ENCODE measurements at regions not wholly inside any gene's neighbourhood (a gene's known extent, or its start where the extent isn't known, plus 50 kb on each side); places are given as distances from the start of the nearest gene placed in this dataset.

GRCh38 chr2:58954880-58955385, 713.8 kb upstream of the FANCL start:
- intact Hi-C loops (cut with DNase I): loop anchor here in 1 of 10 donors (10.0 kb wide), 1 partner anchor 60 kb away; no protein-coding TSS in a partner anchor
- Histone ChIP-seq H3K9me3 (no peaks in the 10 kb centered on the region), H3K36me3 (no peaks in the 10 kb centered on the region), H3K27me3 (no peaks in the 10 kb centered on the region), H3K27ac (no peak overlapping the region), H3K4me1 (peaks cover 0 to 23% (median 0%) of the 10 kb centered on the region in 9 donors), H3K4me3 (no peak overlapping the region)
- ATAC-seq (no peak), DNase-seq (no peak)
- WGBS, 2 donors: 55 to 59% methylated on average over 11 of the region's 11 CpGs
- TF ChIP-seq, protein P1, sequence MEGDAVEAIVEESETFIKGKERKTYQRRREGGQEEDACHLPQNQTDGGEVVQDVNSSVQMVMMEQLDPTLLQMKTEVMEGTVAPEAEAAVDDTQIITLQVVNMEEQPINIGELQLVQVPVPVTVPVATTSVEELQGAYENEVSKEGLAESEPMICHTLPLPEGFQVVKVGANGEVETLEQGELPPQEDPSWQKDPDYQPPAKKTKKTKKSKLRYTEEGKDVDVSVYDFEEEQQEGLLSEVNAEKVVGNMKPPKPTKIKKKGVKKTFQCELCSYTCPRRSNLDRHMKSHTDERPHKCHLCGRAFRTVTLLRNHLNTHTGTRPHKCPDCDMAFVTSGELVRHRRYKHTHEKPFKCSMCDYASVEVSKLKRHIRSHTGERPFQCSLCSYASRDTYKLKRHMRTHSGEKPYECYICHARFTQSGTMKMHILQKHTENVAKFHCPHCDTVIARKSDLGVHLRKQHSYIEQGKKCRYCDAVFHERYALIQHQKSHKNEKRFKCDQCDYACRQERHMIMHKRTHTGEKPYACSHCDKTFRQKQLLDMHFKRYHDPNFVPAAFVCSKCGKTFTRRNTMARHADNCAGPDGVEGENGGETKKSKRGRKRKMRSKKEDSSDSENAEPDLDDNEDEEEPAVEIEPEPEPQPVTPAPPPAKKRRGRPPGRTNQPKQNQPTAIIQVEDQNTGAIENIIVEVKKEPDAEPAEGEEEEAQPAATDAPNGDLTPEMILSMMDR (IDR thresholded peaks at IDR 0.05): no peak

DNA sequence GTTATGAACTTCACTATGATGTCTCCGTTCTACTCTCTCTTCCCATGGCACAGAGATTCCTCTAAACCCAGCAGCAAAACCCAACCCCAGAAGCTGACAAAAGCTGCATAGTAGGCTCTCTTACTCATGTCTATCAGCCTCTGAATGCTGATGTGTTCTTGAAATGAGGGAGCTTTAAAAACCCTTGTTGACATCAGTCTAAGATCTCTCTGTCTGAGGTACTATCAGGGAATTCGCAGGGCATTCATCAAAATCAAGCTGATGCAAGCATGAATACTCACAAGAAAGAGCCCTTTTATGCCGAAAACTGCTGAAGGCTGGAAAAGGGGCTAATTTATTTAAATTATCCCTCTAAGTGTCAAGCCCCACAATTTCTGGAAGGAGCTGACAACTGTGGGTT, 710.6 kb upstream of the FANCL start:
- H3K27ac ChIP-seq: peak overlapping the region in 3 of 10 donors; percentile 58 to 67 (median 60)
- intact Hi-C loops (cut with DNase I): loop anchor here in 1 of 10 donors (10.0 kb wide), 1 partner anchor 57 kb away; no protein-coding TSS in a partner anchor
- DNase-seq (no peak), ATAC-seq (no peak)
- H3K36me3 ChIP-seq: no peaks in the 10 kb centered on the region
- H3K27me3 ChIP-seq: no peaks in the 10 kb centered on the region
- no peak overlapping the region for H3K4me3 ChIP-seq
- H3K4me1 ChIP-seq: peaks cover 0 to 17% (median 0%) of the 10 kb centered on the region in 9 donors
- WGBS, 2 donors: 70 to 77% methylated on average over 3 of the region's 3 CpGs
- TF ChIP-seq, protein P1 (IDR thresholded peaks at IDR 0.05): no peak
- no peaks in the 10 kb centered on the region for H3K9me3 ChIP-seq

GRCh38 chr2:58950795-58951462, 709.8 kb upstream of the FANCL start:
- WGBS, 2 donors: 52 to 68% methylated on average over 4 of the region's 4 CpGs
- H3K4me3 ChIP-seq: no peak overlapping the region
- DNase-seq (peak; percentile 36 to 44), ATAC-seq (peak; percentile 28 to 98 (median 90))
- H3K27ac ChIP-seq: peak overlapping the region in 5 of 10 donors; percentile 5 to 67 (median 58)
- H3K9me3 ChIP-seq: no peaks in the 10 kb centered on the region
- intact Hi-C loops (cut with DNase I): loop anchor here in 1 of 10 donors (10.0 kb wide), 1 partner anchor 56 kb away; no protein-coding TSS in a partner anchor
- H3K36me3 ChIP-seq: no peaks in the 10 kb centered on the region
- no peaks in the 10 kb centered on the region for H3K27me3 ChIP-seq
- TF ChIP-seq, protein P1 (IDR thresholded peaks at IDR 0.05): no peak
- H3K4me1 ChIP-seq: peaks cover 0 to 17% (median 0%) of the 10 kb centered on the region in 9 donors

GRCh38 chr2:58939388-58939787, 698.3 kb upstream of the FANCL start:
- intact Hi-C loops (cut with DNase I): no loop called here
- no peaks in the 10 kb centered on the region for H3K4me1 ChIP-seq
- ATAC-seq: no peak
- H3K27me3 ChIP-seq: no peaks in the 10 kb centered on the region
- TF ChIP-seq, protein P1 (IDR thresholded peaks at IDR 0.05): no peak
- H3K27ac ChIP-seq: no peak overlapping the region
- no peaks in the 10 kb centered on the region for H3K36me3 ChIP-seq
- H3K9me3 ChIP-seq: peaks cover 0 to 18% (median 0%) of the 10 kb centered on the region in 11 donors
- no peak overlapping the region for H3K4me3 ChIP-seq
- DNase-seq: no peak

Measured in heart right ventricle (tissue), 16 donors.